Neural cell (in vitro differentiated cells): ENCODE measurements at regions not wholly inside any gene's neighbourhood (a gene's known extent, or its start where the extent isn't known, plus 50 kb on each side); places are given as distances from the start of the nearest gene placed in this dataset.

Experiments
- CTCF ChIP-seq: fragments of 450-650 bp; IDR thresholded peaks from 2 replicates; pipeline ENCODE4 v1.5.1; 2014; ENCODE audit warnings: antibody characterized with exemption, mild to moderate bottlenecking, moderate library complexity; ENCODE audit not compliant: poor library complexity, severe bottlenecking
- EP300 ChIP-seq: fragments of 450-650 bp; conservative IDR thresholded peaks from 2 replicates; pipeline ENCODE4 v1.6.1; 2014; ENCODE audit warnings: antibody characterized with exemption, mild to moderate bottlenecking, moderate library complexity; ENCODE audit not compliant: poor library complexity, severe bottlenecking
- EZH2 ChIP-seq: fragments of 200-600, 300-800 bp; shearing (Covaris generic), sonication (generic); IDR thresholded peaks from 2 replicates; pipeline ENCODE4 v1.6.1; 2014; ENCODE audit warnings: antibody characterized with exemption, low read length, borderline replicate concordance, mild to moderate bottlenecking; ENCODE audit not compliant: insufficient read depth, poor library complexity, severe bottlenecking
- MXI1 ChIP-seq: fragments of 450-650 bp; conservative IDR thresholded peaks from 2 replicates; pipeline ENCODE4 v1.6.1; 2014; ENCODE audit warnings: antibody characterized with exemption, mild to moderate bottlenecking; ENCODE audit not compliant: poor library complexity, severe bottlenecking
- POLR2AphosphoS5 ChIP-seq: IDR thresholded peaks from 2 replicates; pipeline ENCODE4 v1.6.1; 2012
- RAD21 ChIP-seq: fragments of 450-650 bp; conservative IDR thresholded peaks from 2 replicates; pipeline ENCODE4 v1.6.1; 2014; ENCODE audit warnings: antibody characterized with exemption, mild to moderate bottlenecking, moderate library complexity
- SMC3 ChIP-seq: fragments of 450-650 bp; conservative IDR thresholded peaks from 2 replicates; pipeline ENCODE4 v1.6.1; 2014; ENCODE audit warnings: antibody characterized with exemption, mild to moderate bottlenecking, moderate library complexity; ENCODE audit not compliant: poor library complexity
- TAF1 ChIP-seq: IDR thresholded peaks from 2 replicates; pipeline ENCODE4 v1.6.1; 2012; ENCODE audit warnings: low read depth
- TF ChIP-seq, protein P1 (sequence below): IDR thresholded peaks from 2 replicates; pipeline ENCODE4 v1.6.1; 2012; ENCODE audit warnings: borderline replicate concordance

DNA sequence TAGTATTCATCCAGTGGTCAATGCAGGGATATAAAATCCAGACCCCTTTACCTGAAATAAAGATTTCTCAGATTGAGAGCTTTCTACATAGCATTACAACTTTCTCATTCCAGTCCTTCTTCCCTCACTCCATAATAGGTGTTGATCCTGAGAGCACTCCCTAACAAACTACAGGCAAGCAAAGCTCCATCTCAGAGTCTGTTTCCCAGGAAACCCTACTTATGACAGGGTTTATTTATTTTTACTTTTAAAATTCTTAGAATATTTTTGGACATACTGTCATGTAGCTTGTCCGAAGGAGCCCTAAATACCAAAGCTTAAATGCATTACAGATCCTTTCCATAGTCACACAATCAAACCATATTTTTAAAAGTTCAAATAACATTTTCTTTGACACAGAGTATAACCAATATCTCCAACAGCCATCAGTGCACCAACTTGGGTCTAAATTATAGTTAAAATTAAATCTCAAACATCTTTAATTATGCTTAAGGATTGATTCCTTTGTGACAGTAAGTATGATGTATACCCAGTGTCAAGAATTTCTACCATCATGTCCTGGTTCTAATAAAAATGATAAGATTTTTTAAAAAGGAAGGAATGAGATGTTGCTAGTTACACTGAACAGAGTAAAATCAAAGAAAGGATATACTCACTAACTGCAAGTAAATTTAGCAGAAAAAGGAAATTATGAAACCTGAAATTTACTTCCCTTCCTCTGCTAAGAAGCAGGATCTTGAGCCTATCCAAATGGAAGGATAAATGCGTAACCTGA lies 580.4 kb upstream of the ADGRL3 start:
- TF ChIP-seq, protein P1, sequence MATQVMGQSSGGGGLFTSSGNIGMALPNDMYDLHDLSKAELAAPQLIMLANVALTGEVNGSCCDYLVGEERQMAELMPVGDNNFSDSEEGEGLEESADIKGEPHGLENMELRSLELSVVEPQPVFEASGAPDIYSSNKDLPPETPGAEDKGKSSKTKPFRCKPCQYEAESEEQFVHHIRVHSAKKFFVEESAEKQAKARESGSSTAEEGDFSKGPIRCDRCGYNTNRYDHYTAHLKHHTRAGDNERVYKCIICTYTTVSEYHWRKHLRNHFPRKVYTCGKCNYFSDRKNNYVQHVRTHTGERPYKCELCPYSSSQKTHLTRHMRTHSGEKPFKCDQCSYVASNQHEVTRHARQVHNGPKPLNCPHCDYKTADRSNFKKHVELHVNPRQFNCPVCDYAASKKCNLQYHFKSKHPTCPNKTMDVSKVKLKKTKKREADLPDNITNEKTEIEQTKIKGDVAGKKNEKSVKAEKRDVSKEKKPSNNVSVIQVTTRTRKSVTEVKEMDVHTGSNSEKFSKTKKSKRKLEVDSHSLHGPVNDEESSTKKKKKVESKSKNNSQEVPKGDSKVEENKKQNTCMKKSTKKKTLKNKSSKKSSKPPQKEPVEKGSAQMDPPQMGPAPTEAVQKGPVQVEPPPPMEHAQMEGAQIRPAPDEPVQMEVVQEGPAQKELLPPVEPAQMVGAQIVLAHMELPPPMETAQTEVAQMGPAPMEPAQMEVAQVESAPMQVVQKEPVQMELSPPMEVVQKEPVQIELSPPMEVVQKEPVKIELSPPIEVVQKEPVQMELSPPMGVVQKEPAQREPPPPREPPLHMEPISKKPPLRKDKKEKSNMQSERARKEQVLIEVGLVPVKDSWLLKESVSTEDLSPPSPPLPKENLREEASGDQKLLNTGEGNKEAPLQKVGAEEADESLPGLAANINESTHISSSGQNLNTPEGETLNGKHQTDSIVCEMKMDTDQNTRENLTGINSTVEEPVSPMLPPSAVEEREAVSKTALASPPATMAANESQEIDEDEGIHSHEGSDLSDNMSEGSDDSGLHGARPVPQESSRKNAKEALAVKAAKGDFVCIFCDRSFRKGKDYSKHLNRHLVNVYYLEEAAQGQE: no peak
- TF ChIP-seq EP300 (no peak), CTCF (no peak), MXI1 (no peak), EZH2 (no peak), TAF1 (no peak), POLR2AphosphoS5 (no peak), SMC3 (no peak), RAD21 (no peak)
